ENCODE measurements at regions not wholly inside any gene's neighbourhood (a gene's known extent, or its start where the extent isn't known, plus 50 kb on each side); places are given as distances from the start of the nearest gene placed in this dataset.

- Histone ChIP-seq H3K9me3 (ENCODE audit: severe bottlenecking) (no peaks in the 10 kb centered on the region), H3K4me3 (ENCODE audit: severe bottlenecking) (no peak overlapping the region), H3K36me3 (ENCODE audit: low read depth) (no peaks in the 10 kb centered on the region), H3K27ac (ENCODE audit: poor library complexity, severe bottlenecking) (no peak overlapping the region), H3K27me3 (ENCODE audit: insufficient read depth, poor library complexity, severe bottlenecking) (no peaks in the 10 kb centered on the region), H3K4me1 (ENCODE audit: insufficient read depth, poor library complexity, severe bottlenecking) (no peaks in the 10 kb centered on the region)
- peak; percentile 77 for ATAC-seq (ENCODE audit: low read depth)
- DNase-seq (ENCODE audit: low spot score), result no peak
- no peak for TF ChIP-seq CTCF (IDR thresholded peaks at IDR 0.05; ENCODE audit: poor library complexity, severe bottlenecking)
Measured at GRCh38 chr15:31840849-31841476, 189.4 kb upstream of the CHRNA7 start.

GRCh38 chr15:31842532-31843195, 187.7 kb upstream of the CHRNA7 start:
- Histone ChIP-seq H3K27ac (ENCODE audit: poor library complexity, severe bottlenecking) (no peak overlapping the region), H3K36me3 (ENCODE audit: low read depth) (no peaks in the 10 kb centered on the region), H3K27me3 (ENCODE audit: insufficient read depth, poor library complexity, severe bottlenecking) (peaks cover 4% of the 10 kb centered on the region), H3K4me1 (ENCODE audit: insufficient read depth, poor library complexity, severe bottlenecking) (no peaks in the 10 kb centered on the region), H3K9me3 (ENCODE audit: severe bottlenecking) (no peaks in the 10 kb centered on the region), H3K4me3 (ENCODE audit: severe bottlenecking) (no peak overlapping the region)
- TF ChIP-seq CTCF (IDR thresholded peaks at IDR 0.05; ENCODE audit: poor library complexity, severe bottlenecking), result no peak
- DNase-seq (ENCODE audit: low spot score) (no peak), ATAC-seq (ENCODE audit: low read depth) (no peak)

- Histone ChIP-seq H3K27me3 (ENCODE audit: insufficient read depth, poor library complexity, severe bottlenecking) (peaks cover 4% of the 10 kb centered on the region), H3K4me3 (ENCODE audit: severe bottlenecking) (no peak overlapping the region), H3K9me3 (ENCODE audit: severe bottlenecking) (no peaks in the 10 kb centered on the region), H3K27ac (ENCODE audit: poor library complexity, severe bottlenecking) (no peak overlapping the region), H3K36me3 (ENCODE audit: low read depth) (no peaks in the 10 kb centered on the region), H3K4me1 (ENCODE audit: insufficient read depth, poor library complexity, severe bottlenecking) (no peaks in the 10 kb centered on the region)
- no peak for DNase-seq (ENCODE audit: low spot score)
- no peak for TF ChIP-seq CTCF (IDR thresholded peaks at IDR 0.05; ENCODE audit: poor library complexity, severe bottlenecking)
- ATAC-seq (ENCODE audit: low read depth), result no peak
Measured at GRCh38 chr15:31843426-31844055, 186.8 kb upstream of the CHRNA7 start.

GRCh38 chr15:31845791-31846190, 184.5 kb upstream of the CHRNA7 start:
- H3K9me3 ChIP-seq (ENCODE audit: severe bottlenecking), result no peaks in the 10 kb centered on the region
- H3K36me3 ChIP-seq (ENCODE audit: low read depth), result no peaks in the 10 kb centered on the region
- H3K4me3 ChIP-seq (ENCODE audit: severe bottlenecking), result no peak overlapping the region
- H3K27ac ChIP-seq (ENCODE audit: poor library complexity, severe bottlenecking), result no peak overlapping the region
- DNase-seq (ENCODE audit: low spot score), result no peak
- H3K27me3 ChIP-seq (ENCODE audit: insufficient read depth, poor library complexity, severe bottlenecking), result peaks cover 4% of the 10 kb centered on the region
- H3K4me1 ChIP-seq (ENCODE audit: insufficient read depth, poor library complexity, severe bottlenecking), result no peaks in the 10 kb centered on the region
- no peak for ATAC-seq (ENCODE audit: low read depth)
- no peak for TF ChIP-seq CTCF (IDR thresholded peaks at IDR 0.05; ENCODE audit: poor library complexity, severe bottlenecking)

GRCh38 chr15:31847961-31848360, 182.4 kb upstream of the CHRNA7 start:
- ATAC-seq (ENCODE audit: low read depth) (no peak), DNase-seq (ENCODE audit: low spot score) (no peak)
- no peak for TF ChIP-seq CTCF (IDR thresholded peaks at IDR 0.05; ENCODE audit: poor library complexity, severe bottlenecking)
- H3K4me3 ChIP-seq (ENCODE audit: severe bottlenecking), result no peak overlapping the region
- no peaks in the 10 kb centered on the region for H3K9me3 ChIP-seq (ENCODE audit: severe bottlenecking)
- no peaks in the 10 kb centered on the region for H3K36me3 ChIP-seq (ENCODE audit: low read depth)
- H3K27me3 ChIP-seq (ENCODE audit: insufficient read depth, poor library complexity, severe bottlenecking), result peaks cover 4% of the 10 kb centered on the region
- no peaks in the 10 kb centered on the region for H3K4me1 ChIP-seq (ENCODE audit: insufficient read depth, poor library complexity, severe bottlenecking)
- H3K27ac ChIP-seq (ENCODE audit: poor library complexity, severe bottlenecking), result no peak overlapping the region
